HG02938 (cell line): ENCODE measurements at regions not wholly inside any gene's neighbourhood (a gene's known extent, or its start where the extent isn't known, plus 50 kb on each side); places are given as distances from the start of the nearest gene placed in this dataset.
"Not testable (repeated sequence)": the region's sequence is repeated elsewhere in the genome, so short reads cannot be mapped to it uniquely, and the experiment has no call there.

Source experiments
- ATAC-seq: cut with Tn5 transposase; IDR thresholded peaks from one replicate; pipeline ENCODE4 v1.9.1; 2021; ENCODE audit warnings: mild to moderate bottlenecking, moderate library complexity; ENCODE audit not compliant: unreplicated experiment

GRCh38 chr10:89944138-89944537 is 242.7 kb downstream of the KIF20B start:
- no peak for ATAC-seq

GRCh38 chr10:89946106-89946505 is 244.7 kb downstream of the KIF20B start:
- no peak for ATAC-seq

DNA sequence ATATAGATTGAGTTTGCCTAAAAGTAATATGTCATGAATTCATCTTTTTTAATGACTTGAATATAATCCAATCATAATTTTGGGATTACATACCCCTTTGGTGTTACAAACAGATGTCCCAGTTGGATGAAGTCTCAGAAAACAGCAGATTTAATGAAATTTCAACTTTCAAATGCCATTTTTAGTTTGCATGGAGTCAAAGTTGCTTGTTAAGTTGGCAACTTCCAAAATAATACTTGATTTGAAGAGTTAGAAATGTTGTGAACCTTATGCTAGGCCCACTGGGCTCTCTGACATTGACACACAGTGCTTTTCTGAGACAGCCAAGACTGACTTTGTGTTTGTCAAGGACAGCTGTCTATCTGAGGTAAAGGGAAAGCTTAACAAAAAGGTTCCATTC is 248.1 kb downstream of the KIF20B start:
- ATAC-seq, result no peak

- ATAC-seq, result no peak
Observed at GRCh38 chr10:89952325-89952724, 250.9 kb downstream of the KIF20B start.

GRCh38 chr10:89952751-89953150 is 251.4 kb downstream of the KIF20B start:
- no peak for ATAC-seq

- no peak for ATAC-seq
Observed at GRCh38 chr10:89954061-89954460, 252.7 kb downstream of the KIF20B start.

DNA sequence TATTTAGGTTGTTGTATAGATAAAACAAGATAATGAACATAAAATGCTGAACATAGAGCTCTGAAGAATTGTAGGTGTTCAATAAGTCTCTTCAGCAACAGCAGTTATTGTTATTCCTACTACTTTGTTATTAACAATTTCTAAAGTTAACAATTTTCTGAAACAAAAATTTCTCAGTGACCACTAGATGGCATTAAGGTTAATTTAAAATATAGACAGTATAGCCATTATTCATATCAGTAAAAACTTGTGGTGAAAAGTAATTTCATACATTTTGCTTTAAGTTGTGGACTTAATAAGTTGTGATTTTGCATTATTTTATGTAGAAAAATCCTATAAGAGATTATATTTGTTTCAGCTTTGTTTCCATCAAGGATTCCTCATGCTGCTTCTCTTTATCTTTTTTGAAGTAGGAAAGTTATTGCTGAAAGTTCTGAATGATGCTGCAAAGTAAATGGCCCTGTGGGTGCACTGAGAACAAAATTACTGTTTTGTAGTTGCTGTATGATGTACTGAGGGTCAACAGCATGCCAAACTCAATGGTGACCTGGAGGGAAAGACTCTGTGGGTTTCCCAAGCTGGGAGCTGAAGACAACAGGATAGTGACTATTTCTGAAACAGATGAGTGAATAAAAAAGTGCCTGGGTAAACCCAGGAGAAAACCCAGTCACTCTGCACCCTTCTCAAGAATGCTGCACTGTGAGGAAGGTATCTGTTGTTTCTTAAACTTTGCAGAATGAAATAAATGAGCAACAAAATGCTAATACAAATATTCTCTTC is 253.6 kb downstream of the KIF20B start:
- ATAC-seq, result no peak

DNA sequence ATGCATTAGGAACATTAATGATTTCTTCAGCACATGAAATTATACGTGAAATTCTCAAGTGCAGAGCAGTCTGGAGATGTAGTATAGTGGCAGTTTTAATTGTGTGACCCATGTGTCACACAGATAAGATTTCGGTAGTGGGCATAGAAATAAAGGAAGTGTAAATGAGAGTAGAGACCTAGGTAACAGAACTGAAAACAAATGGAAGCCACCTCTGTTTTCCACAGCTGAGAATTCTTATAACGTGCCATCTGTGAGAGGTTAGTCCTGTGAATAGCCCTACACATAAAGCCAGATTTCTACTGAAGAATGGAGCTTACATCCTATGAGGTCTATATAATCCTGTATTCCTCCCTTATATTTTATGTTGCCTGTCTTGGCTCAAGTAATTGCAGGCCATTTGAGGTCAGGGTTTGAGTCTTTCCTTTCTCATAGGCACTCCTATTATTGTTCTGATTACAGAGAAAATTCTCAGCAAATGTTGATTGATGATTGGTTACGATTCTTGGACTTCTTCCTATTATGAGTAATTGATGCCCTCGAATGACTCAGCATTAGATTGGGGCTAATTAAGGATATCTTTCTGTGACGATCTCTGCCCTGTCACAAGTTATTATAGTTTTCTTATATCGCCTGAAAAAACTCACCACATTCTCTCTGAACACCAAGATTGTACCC is 258.2 kb downstream of the KIF20B start:
- ATAC-seq, result no peak

DNA sequence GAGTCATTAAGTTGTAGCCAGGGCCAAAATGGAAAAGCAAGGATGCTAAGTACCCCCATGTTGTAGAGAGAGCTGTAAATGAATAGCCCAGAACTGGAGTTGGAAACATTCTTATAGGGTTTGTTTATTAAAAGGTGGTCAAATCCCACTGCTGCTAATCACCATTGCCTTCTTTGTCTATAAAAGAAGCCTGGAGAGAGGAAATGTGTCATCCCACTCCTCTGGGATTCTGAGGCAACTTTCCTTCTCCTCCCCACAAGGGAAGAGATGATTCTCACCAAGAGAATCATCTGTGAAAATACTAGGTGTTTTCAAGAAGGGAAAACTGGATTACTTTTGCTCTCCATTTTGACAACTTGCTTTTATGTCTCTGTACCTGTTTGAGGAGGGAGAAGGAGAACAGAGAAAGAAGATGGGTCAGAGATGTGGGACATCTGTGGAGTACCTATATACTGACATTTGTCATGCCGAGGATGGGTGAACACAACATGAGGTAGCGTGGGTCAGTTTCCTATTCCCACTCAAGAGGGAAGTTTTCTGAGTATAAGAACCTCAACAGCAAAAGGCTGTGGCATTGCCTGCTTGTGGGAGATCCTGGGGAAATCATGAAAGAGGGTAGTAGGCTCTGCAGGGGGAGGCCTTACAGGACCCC is 262.2 kb downstream of the KIF20B start:
- ATAC-seq, result no peak

- no peak for ATAC-seq
Observed at GRCh38 chr10:89966211-89966610, 264.8 kb downstream of the KIF20B start.

- no peak for ATAC-seq
Observed at GRCh38 chr10:89973326-89973725, 271.9 kb downstream of the KIF20B start.

DNA sequence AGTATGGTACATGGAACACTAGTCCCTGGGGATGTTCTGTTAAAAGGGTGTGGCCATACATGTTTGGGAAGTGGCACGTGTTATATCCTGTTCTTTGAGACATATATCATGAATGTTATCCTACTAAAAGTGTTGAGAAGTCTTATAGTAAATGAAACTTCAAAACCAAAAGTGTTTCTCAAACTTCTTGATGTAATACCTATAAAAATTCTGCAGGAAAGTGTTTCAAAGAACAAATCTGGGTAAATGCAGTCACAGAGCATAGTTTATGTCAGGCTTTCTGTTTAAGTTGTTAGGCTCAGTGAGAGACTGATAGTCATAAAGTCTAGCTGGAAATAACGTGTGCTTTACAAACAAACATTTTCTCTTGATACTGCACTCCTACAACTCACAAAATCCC is 273.7 kb downstream of the KIF20B start:
- no peak for ATAC-seq

DNA sequence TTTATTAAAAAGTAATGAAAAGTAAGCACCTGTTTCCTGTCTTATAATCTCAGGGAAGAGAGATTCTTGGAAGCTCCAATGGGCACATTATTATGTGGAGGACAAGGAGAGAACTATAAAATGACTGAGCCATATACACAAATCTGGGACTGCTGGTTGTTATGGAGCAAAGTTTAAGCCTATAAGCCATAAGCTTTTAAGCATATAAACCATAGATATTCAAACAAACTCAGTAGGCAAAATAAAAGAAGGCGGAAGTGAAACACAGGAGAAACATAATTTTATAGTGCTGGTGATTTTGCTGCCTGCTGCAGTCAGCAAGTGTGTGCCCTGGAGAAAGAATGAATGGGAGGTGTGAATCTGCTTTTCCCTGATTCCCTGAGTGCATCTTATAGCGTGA is 274.4 kb downstream of the KIF20B start:
- no peak for ATAC-seq

- no peak for ATAC-seq
Observed at GRCh38 chr10:89978081-89978480, 276.7 kb downstream of the KIF20B start.

- ATAC-seq, result no peak
Observed at GRCh38 chr10:89979726-89980125, 278.3 kb downstream of the KIF20B start.

- no peak for ATAC-seq
Observed at GRCh38 chr10:89980166-89980565, 278.8 kb downstream of the KIF20B start.

- ATAC-seq, result no peak
Observed at GRCh38 chr10:89981891-89982290, 280.5 kb downstream of the KIF20B start.

DNA sequence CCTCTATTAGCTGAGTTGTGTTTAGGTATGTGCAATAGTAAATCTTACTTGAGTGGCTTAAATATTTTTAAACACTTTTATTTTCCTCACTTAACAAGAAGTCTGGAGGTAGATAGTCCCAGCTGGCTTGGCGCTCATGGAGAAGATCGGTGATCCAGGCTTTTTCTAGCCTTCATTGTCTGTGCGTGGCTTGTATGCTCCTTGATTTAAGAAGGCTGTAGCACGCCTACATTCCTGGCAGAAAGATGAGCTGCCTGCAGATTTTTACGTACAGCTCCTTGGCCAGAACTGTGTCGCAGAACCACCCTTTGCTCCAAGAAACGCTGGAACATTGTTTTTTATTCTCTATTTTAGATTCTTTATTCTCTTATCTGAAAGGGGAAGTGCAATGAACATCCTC is 284.1 kb downstream of the KIF20B start:
- ATAC-seq, result no peak

GRCh38 chr10:89988361-89988760 is 287.0 kb downstream of the KIF20B start:
- not testable (repeated sequence) for ATAC-seq

DNA sequence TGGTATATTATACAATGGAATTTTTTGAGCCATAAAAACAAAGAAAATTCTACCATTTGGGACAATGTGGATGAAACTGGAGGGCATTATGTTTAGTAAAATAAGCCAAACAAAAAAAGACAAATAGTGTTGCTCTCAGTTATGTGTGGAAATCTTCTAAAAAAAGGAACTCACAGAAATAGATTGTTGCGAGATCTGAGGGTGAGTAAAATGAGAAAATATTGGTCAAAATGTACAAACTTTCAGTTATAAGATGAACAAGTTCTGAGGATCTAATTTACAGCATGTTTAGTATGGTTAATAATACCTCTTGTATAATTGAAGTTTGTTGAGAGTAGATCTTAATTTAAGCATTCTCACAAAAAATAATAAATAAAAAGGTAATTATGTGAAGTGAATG is 291.2 kb downstream of the KIF20B start:
- no peak for ATAC-seq

- no peak for ATAC-seq
Observed at GRCh38 chr10:90007226-90007625, 305.8 kb downstream of the KIF20B start.

- ATAC-seq, result not testable (repeated sequence)
Observed at GRCh38 chr10:90011281-90011680, 309.9 kb downstream of the KIF20B start.
